HG02938 (cell line): ENCODE measurements at regions not wholly inside any gene's neighbourhood (a gene's known extent, or its start where the extent isn't known, plus 50 kb on each side); places are given as distances from the start of the nearest gene placed in this dataset.
"Not testable (repeated sequence)": the region's sequence is repeated elsewhere in the genome, so short reads cannot be mapped to it uniquely, and the experiment has no call there.

Source experiments
- ATAC-seq: cut with Tn5 transposase; IDR thresholded peaks from one replicate; pipeline ENCODE4 v1.9.1; 2021; ENCODE audit warnings: mild to moderate bottlenecking, moderate library complexity; ENCODE audit not compliant: unreplicated experiment

DNA sequence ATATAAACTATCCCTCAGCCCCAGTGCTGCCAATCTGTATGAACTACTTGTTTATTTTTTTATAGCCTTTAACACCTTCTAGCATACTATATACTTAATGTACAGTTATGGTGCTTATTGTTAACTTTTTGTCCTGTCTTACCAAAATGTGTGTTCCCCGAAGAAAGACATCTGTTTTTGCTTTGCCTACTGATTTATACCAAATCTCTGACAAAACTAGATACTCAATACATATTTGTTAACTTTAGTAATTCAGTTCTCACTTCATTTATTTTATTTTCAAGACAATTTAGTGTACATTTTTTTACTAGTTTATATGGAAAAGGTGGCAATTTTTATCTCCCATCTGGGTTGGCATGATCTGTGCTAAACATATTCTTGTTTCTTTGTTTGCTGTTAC is 824.3 kb upstream of the ATXN8OS start:
- no peak for ATAC-seq

- no peak for ATAC-seq
Measured at GRCh38 chr13:69280399-69280798, 827.2 kb upstream of the ATXN8OS start.

GRCh38 chr13:69279213-69279612 is 828.4 kb upstream of the ATXN8OS start:
- no peak for ATAC-seq

DNA sequence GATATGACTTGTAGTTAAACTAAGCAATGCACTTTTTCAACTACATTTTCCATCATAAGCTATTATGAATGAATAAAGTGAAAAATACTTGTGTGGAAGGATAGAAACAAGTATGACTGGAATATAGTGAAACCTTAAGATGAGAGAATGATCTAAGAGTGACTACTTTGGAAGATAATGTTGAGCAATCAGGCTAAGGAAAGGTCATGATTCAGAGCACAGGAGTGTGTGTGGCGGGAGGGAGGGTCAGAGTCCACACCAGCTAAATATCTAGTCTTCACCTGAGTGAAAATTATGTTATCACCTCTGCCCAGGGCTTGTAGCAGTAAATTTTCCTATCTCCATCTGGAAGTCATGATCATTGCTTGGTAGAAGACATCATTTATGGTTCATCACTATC is 833.4 kb upstream of the ATXN8OS start:
- no peak for ATAC-seq

GRCh38 chr13:69264362-69265334 is 843.0 kb upstream of the ATXN8OS start:
- no peak for ATAC-seq

DNA sequence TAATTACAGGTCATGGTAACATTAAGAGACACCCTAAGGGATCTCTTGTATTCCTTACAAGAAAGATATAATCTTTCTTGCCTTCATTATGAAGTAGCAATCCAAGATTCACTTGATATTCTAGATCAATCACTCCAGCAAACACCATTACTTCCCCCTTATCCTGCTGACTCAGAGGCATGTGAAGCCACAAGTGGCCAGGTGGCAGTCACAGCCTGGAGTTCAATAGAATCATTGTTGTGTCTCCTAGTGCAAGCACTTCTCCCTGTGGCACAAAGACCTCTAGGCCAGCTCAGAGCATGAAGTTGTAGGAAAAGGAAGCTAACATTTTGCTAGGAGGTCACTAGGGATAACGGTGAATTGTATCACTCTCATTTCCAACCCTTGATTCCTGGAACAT is 864.3 kb upstream of the ATXN8OS start:
- ATAC-seq, result no peak

DNA sequence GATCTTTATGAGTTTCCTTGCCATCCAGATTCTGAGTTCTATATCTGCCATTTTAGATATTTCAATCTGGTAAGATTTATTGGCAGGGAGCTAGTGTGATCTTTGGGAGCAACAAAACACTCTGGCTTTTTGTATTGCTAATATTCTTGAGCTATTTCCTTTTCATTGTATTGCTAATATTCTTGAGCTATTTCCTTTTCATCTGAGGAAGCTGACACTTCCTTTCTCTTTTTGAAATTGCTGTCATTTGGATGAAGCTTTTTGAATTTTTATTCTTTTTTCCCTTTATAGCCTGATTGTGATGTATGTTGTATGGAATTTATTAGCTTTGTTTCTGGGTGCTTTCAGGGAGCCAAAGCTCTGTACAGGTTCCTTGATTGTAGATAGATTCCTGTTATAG is 873.5 kb upstream of the ATXN8OS start:
- ATAC-seq, result no peak

DNA sequence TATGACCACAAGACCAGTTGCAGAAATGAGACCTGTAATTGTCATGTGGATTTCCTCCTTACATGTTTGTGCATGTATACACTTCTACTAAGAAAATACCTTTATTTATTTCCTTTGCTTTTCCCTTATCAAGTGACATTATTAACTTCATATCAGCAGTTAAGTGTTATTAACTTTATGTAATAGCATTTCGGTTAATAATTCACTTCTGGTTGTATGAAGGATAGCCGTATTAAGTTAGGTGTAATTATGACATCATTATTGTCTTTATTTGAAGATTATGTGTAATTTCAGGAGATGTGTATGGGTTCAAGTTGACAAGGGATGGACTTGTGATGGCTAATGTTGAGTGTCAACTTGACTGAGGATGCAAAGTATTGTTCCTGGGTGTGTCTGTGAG is 881.2 kb upstream of the ATXN8OS start:
- ATAC-seq, result no peak

- ATAC-seq, result not testable (repeated sequence)
Measured at GRCh38 chr13:69221633-69222498, 885.8 kb upstream of the ATXN8OS start.

GRCh38 chr13:69213396-69213795 is 894.2 kb upstream of the ATXN8OS start:
- no peak for ATAC-seq

DNA sequence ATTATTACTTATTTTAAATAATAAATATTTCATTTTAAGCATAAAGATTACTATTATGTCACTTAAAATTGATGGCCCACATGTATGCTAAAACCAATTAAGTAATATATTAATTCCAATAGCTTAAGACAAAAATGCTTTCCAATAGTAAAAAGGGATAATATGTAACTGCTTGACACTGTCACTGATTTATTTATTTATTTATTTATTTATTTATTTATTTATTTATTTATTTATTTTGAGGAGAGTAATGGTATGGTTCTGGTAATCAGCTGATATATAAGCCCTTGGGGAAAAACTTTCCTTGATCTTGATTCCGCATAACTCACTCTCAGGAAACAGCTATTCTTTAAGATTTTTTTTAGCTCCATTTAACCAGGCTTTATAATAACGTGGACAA is 903.0 kb upstream of the ATXN8OS start:
- ATAC-seq, result no peak

DNA sequence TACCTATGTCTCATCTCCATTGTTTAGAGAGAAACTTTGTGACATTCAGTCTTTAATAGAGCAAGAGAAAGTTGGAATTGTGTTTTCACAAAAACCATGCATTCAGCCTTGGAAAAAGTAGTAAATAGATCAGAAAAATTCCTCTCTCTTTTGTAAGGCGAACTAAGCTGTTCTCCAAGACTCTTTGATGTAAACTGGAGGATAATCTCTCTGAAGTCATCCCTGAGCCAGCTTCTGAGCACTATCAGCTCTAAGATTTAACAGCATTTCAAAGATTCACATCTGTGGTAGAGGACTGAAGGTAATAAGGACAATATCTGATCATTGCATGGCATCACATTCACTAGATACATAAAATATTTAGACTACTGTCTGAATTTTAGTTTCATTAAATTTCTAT is 904.6 kb upstream of the ATXN8OS start:
- no peak for ATAC-seq

DNA sequence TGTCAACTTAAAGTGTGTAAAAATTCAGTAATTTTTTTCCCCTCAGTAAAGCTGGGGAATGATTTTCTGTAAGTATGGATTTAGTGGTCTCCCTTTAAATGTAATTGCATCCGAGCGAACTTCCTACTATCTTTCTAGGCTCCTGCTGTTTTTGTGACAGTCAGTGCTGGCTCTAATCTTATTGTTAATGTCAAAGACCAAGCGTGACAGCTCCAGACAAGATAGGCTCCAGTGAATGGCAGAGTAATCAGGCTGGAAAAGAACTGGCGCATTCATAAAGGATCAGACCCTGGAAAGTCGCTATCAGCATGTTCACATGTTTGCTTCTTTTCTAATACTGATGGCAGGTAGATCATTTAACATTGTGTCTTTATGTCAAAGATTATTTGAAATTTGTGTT is 908.0 kb upstream of the ATXN8OS start:
- no peak for ATAC-seq

GRCh38 chr13:69198706-69199105 is 908.9 kb upstream of the ATXN8OS start:
- no peak for ATAC-seq

DNA sequence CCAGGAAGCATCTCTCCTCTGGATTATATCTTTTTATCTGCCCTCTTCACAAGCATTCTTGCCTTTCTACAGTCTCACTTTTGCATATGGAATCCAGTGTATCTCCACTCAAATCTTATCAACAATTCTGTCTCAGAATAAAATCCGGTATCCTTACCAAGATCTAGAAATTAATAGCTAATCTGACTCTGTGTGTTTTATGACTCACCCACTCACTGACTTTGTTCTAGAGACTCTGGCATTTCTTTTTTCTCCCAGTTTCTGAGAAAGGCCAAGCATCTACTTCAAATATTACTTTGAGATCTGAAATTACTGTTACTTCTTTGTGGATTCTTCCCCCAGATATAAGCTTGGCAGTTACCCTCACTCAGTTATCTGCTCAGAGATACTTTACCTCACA is 913.5 kb upstream of the ATXN8OS start:
- ATAC-seq, result no peak

- ATAC-seq, result no peak
Measured at GRCh38 chr13:69180034-69180433, 927.6 kb upstream of the ATXN8OS start.

GRCh38 chr13:69178000-69178399 is 929.6 kb upstream of the ATXN8OS start:
- no peak for ATAC-seq

- ATAC-seq, result no peak
Measured at GRCh38 chr13:69168436-69168835, 939.2 kb upstream of the ATXN8OS start.

GRCh38 chr13:69155136-69155535 is 952.5 kb upstream of the ATXN8OS start:
- no peak for ATAC-seq

GRCh38 chr13:69142101-69142500 is 965.5 kb upstream of the ATXN8OS start:
- ATAC-seq, result no peak

DNA sequence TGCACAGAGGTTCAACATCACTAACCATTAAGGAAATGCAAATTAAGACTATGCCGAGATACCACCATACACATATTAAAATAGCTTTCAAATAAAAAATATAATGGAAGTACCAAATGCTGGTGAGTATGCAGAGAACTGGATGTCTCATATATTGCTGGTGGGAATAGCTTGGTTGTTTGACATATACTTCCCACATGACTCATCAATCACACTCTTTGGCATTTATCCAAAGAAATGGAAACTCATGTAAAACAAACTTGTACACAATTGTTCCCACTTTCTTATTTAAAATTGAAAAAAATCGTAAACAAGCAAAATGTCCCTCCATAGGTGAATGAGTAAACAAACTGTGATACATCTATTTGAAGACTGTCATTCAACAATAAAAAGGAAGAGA is 982.6 kb upstream of the ATXN8OS start:
- no peak for ATAC-seq
